DOHH2 (cell line): ENCODE measurements at regions not wholly inside any gene's neighbourhood (a gene's known extent, or its start where the extent isn't known, plus 50 kb on each side); places are given as distances from the start of the nearest gene placed in this dataset.

ENCODE experiments used
- H3F3A ChIP-seq: fragments of 200-600 bp; sonication (generic), shearing (Covaris generic); 2 replicates; pipeline ENCODE4 v1.6.0; 2016; ENCODE audit warnings: antibody characterized with exemption, mild to moderate bottlenecking; ENCODE audit not compliant: control insufficient read depth, insufficient read depth
- H3K27ac ChIP-seq: fragments of 200-600 bp; sonication (generic); 2 replicates; pipeline ENCODE4 v1.5.1; 2014; ENCODE audit warnings: low read depth, mild to moderate bottlenecking, low read length, moderate library complexity
- H3K27me3 ChIP-seq: fragments of 200-600 bp; sonication (generic); 2 replicates; pipeline ENCODE4 v1.6.1; 2014; ENCODE audit warnings: mild to moderate bottlenecking, low read length, mixed read lengths; ENCODE audit not compliant: control insufficient read depth
- H3K36me3 ChIP-seq: fragments of 200-600 bp; sonication (generic); 2 replicates; pipeline ENCODE4 v1.6.1; 2014; ENCODE audit warnings: mild to moderate bottlenecking, low read length, moderate library complexity, mixed read lengths; ENCODE audit not compliant: control insufficient read depth
- H3K4me1 ChIP-seq: fragments of 200-600 bp; sonication (generic); 2 replicates; pipeline ENCODE4 v1.6.1; 2014; ENCODE audit warnings: mild to moderate bottlenecking, low read length, mixed read lengths; ENCODE audit not compliant: control insufficient read depth
- H3K4me2 ChIP-seq: fragments of 200-600 bp; sonication (generic); 2 replicates; pipeline ENCODE4 v1.6.0; 2014; ENCODE audit warnings: mild to moderate bottlenecking, low read length, moderate library complexity
- H3K4me3 ChIP-seq: fragments of 200-600 bp; sonication (generic); 2 replicates; pipeline ENCODE4 v1.5.1; 2014; ENCODE audit warnings: mild to moderate bottlenecking, low read length, mixed read lengths
- H3K79me2 ChIP-seq: fragments of 200-600 bp; sonication (generic); 2 replicates; pipeline ENCODE4 v1.6.1; 2014; ENCODE audit warnings: mild to moderate bottlenecking, low read length, mixed read lengths; ENCODE audit not compliant: control insufficient read depth
- H3K9me2 ChIP-seq: fragments of 200-600 bp; sonication (generic); replicated peaks from 2 replicates; pipeline ENCODE4 v1.6.1; 2014; ENCODE audit warnings: mild to moderate bottlenecking, low read length, mixed read lengths; ENCODE audit not compliant: control insufficient read depth
- H3K9me3 ChIP-seq: fragments of 200-600 bp; sonication (generic); 2 replicates; pipeline ENCODE4 v1.6.1; 2014; ENCODE audit warnings: antibody characterized with exemption, low read length, mixed read lengths; ENCODE audit not compliant: control insufficient read depth, insufficient read depth
- H4K20me1 ChIP-seq: fragments of 200-600 bp; sonication (generic); 2 replicates; pipeline ENCODE4 v1.6.0; 2014; ENCODE audit warnings: low read depth, mild to moderate bottlenecking, antibody characterized with exemption, low read length, moderate library complexity; ENCODE audit not compliant: control insufficient read depth, insufficient read depth
- EZH2phosphoT487 ChIP-seq: fragments of 200-600 bp; sonication (generic); IDR thresholded peaks from 2 replicates; pipeline ENCODE4 v1.6.1; 2017; ENCODE audit warnings: borderline replicate concordance, mild to moderate bottlenecking, antibody characterized with exemption, low read length, moderate library complexity, mixed read lengths
- TF ChIP-seq, protein P1 (sequence below): fragments of 200-600 bp; sonication (generic); IDR thresholded peaks from one replicate; pipeline ENCODE4 v1.5.1; 2014; ENCODE audit warnings: antibody characterized with exemption, mild to moderate bottlenecking, low read depth, low read length; ENCODE audit not compliant: poor library complexity, severe bottlenecking

DNA sequence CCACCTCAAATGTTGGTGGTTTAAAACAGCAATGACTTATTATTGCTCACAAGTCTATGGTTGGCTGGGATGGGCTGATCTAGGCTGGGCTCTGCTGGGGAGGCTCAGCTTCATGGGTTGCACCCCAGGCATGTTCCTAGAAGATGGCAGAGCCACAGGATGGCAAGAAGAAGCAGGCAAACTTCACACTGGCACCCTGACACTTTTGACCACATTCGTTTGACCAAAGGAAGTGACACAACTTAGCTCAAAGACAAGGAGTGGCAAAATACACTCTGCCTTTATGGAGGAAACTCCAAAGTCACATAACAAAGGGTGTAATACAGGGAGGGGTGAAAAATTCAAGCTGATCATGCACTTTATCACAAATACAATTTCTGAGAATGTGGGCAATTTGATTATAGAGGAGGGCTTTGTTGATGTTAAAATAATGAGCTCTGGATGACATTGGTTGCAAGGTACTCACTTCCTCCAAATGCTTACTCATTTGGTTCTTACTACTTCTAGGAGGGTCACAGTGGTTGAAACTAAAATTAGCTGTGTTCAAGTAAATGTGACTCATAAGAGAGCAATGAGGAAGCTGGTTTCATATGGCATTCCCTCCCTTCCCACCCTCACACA lies 249.2 kb upstream of the RPS6KA3 start:
- H3K27ac ChIP-seq, result no peak overlapping the region
- no peaks in the 10 kb centered on the region for H3K4me1 ChIP-seq
- H3K4me2 ChIP-seq, result no peak overlapping the region
- no peaks in the 10 kb centered on the region for H3K9me2 ChIP-seq
- no peaks in the 10 kb centered on the region for H3F3A ChIP-seq
- H3K36me3 ChIP-seq, result no peaks in the 10 kb centered on the region
- TF ChIP-seq, protein P1, sequence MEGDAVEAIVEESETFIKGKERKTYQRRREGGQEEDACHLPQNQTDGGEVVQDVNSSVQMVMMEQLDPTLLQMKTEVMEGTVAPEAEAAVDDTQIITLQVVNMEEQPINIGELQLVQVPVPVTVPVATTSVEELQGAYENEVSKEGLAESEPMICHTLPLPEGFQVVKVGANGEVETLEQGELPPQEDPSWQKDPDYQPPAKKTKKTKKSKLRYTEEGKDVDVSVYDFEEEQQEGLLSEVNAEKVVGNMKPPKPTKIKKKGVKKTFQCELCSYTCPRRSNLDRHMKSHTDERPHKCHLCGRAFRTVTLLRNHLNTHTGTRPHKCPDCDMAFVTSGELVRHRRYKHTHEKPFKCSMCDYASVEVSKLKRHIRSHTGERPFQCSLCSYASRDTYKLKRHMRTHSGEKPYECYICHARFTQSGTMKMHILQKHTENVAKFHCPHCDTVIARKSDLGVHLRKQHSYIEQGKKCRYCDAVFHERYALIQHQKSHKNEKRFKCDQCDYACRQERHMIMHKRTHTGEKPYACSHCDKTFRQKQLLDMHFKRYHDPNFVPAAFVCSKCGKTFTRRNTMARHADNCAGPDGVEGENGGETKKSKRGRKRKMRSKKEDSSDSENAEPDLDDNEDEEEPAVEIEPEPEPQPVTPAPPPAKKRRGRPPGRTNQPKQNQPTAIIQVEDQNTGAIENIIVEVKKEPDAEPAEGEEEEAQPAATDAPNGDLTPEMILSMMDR, result no peak
- TF ChIP-seq EZH2phosphoT487, result no peak
- no peaks in the 10 kb centered on the region for H3K79me2 ChIP-seq
- no peak overlapping the region for H3K4me3 ChIP-seq
- no peaks in the 10 kb centered on the region for H3K27me3 ChIP-seq
- no peaks in the 10 kb centered on the region for H3K9me3 ChIP-seq
- no peaks in the 10 kb centered on the region for H4K20me1 ChIP-seq

DNA sequence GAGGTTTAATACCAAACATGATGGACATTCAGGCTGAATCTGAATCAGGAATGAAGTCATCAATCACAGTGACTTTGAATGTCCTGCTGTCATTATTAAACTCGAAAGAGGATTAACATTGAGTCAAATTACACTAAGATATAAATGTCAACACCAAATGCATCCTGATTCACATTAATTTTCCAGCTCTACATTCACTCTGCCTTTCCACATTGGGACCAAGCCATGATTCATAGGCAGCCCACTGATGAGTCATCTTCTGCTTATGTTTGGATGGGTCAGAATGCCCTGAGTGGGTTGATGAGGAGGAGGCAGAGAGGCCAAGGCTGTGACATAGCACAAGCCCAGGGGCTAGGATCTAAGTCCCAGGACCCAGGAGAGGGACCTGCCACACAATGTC lies 247.6 kb upstream of the RPS6KA3 start:
- TF ChIP-seq, protein P1, result no peak
- no peak for TF ChIP-seq EZH2phosphoT487
- H3F3A ChIP-seq, result no peaks in the 10 kb centered on the region
- H3K9me3 ChIP-seq, result no peaks in the 10 kb centered on the region
- no peak overlapping the region for H3K27ac ChIP-seq
- H3K9me2 ChIP-seq, result no peaks in the 10 kb centered on the region
- no peaks in the 10 kb centered on the region for H3K27me3 ChIP-seq
- no peaks in the 10 kb centered on the region for H3K79me2 ChIP-seq
- H4K20me1 ChIP-seq, result no peaks in the 10 kb centered on the region
- H3K4me3 ChIP-seq, result no peak overlapping the region
- H3K36me3 ChIP-seq, result no peaks in the 10 kb centered on the region
- no peak overlapping the region for H3K4me2 ChIP-seq
- H3K4me1 ChIP-seq, result no peaks in the 10 kb centered on the region

DNA sequence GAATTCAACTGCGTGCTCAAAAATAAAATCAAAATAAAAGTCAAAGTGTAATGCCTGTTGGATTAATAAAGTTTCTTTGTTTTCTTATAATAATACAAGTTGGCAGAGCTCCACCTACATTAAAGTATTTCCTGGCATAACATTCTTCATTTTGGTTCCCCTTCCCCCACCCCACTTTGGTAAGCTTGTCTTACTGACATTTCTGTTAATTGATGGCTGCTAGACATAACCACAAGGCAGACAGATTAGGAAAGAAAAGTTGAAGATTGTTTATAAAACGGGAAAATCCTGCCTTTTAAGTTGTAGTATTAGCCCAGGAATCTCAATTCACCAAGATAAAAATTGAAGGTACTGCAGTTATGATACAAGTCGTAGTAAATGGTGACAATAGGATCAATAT lies 246.5 kb upstream of the RPS6KA3 start:
- Histone ChIP-seq H4K20me1 (no peaks in the 10 kb centered on the region), H3K36me3 (no peaks in the 10 kb centered on the region), H3K27ac (no peak overlapping the region), H3K4me3 (no peak overlapping the region), H3F3A (no peaks in the 10 kb centered on the region), H3K9me3 (no peaks in the 10 kb centered on the region), H3K9me2 (no peaks in the 10 kb centered on the region), H3K27me3 (no peaks in the 10 kb centered on the region), H3K4me1 (no peaks in the 10 kb centered on the region), H3K4me2 (no peak overlapping the region), H3K79me2 (no peaks in the 10 kb centered on the region)
- TF ChIP-seq, protein P1, result no peak
- no peak for TF ChIP-seq EZH2phosphoT487
